BJ (cell line): ENCODE measurements at regions not wholly inside any gene's neighbourhood (a gene's known extent, or its start where the extent isn't known, plus 50 kb on each side); places are given as distances from the start of the nearest gene placed in this dataset.

Source experiments
- CTCF ChIA-PET: fragments of 350-600 bp; formaldehyde crosslinking; extraction: SDS; loops from one replicate; lab custom pipeline; 2021; ENCODE audit warnings: antibody characterized with exemption, inconsistent platforms; lab: Yijun Ruan, JAX
- POLR2A ChIA-PET: fragments of 300-600 bp; sonication (Branson Sonifier 250); formaldehyde crosslinking; extraction: SDS; loops from one replicate; lab custom pipeline; 2021; ENCODE audit warnings: antibody characterized with exemption; lab: Charles Lee
- DNase-seq: peaks from one replicate; pipeline ENCODE4 v3.0.0-alpha.2; 2011; ENCODE audit warnings: low read depth
- H3K27me3 ChIP-seq: 2 replicates; pipeline ENCODE4 v1.6.0; 2011; ENCODE audit warnings: low read length; ENCODE audit not compliant: control insufficient read depth, insufficient read depth
- H3K36me3 ChIP-seq: 2 replicates; pipeline ENCODE4 v1.5.1; 2011; ENCODE audit warnings: low read length; ENCODE audit not compliant: control insufficient read depth, insufficient read depth
- H3K4me3 ChIP-seq: 2 replicates; pipeline ENCODE4 v1.5.1; 2011; ENCODE audit warnings: low read depth, mild to moderate bottlenecking, control low read depth, low read length
- TF ChIP-seq, protein P1 (sequence below): IDR thresholded peaks from 2 replicates; pipeline ENCODE4 v1.5.1; 2011; ENCODE audit warnings: low read depth, mild to moderate bottlenecking, control low read depth, inconsistent platforms, low read length, moderate library complexity; ENCODE audit not compliant: insufficient read depth

DNA sequence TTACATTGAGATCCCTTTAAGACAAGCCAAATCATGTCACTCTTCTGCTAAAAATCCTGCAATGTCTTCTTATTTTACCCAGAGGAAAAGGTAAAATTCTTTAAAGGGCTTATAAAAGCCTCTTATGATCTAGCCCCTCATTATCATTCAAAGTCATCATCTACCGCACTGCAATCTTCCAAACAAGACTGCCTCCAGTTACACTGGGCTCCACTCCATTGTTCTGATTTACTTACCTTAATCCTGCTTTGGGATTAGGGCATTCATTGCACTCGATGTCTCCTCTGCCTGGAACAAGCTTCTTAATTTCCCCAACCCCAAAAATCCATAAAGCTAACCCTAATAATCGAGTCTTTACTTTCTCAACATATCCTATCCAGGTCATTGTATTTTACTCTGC is 269.1 kb downstream of the PCDH18 start:
- TF ChIP-seq, protein P1, sequence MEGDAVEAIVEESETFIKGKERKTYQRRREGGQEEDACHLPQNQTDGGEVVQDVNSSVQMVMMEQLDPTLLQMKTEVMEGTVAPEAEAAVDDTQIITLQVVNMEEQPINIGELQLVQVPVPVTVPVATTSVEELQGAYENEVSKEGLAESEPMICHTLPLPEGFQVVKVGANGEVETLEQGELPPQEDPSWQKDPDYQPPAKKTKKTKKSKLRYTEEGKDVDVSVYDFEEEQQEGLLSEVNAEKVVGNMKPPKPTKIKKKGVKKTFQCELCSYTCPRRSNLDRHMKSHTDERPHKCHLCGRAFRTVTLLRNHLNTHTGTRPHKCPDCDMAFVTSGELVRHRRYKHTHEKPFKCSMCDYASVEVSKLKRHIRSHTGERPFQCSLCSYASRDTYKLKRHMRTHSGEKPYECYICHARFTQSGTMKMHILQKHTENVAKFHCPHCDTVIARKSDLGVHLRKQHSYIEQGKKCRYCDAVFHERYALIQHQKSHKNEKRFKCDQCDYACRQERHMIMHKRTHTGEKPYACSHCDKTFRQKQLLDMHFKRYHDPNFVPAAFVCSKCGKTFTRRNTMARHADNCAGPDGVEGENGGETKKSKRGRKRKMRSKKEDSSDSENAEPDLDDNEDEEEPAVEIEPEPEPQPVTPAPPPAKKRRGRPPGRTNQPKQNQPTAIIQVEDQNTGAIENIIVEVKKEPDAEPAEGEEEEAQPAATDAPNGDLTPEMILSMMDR, result no peak
- ChIA-PET POLR2A (no interaction called here), CTCF (no interaction called here)
- Histone ChIP-seq H3K4me3 (no peak overlapping the region), H3K27me3 (no peaks in the 10 kb centered on the region), H3K36me3 (no peaks in the 10 kb centered on the region)
- DNase-seq, result no peak

- H3K4me3 ChIP-seq, result no peak overlapping the region
- ChIA-PET CTCF (no interaction called here), POLR2A (no interaction called here)
- peak; percentile 22 for DNase-seq
- no peaks in the 10 kb centered on the region for H3K27me3 ChIP-seq
- H3K36me3 ChIP-seq, result no peaks in the 10 kb centered on the region
- TF ChIP-seq, protein P1, result no peak
Measured at GRCh38 chr4:137253949-137254348, 278.3 kb downstream of the PCDH18 start.

GRCh38 chr4:137249112-137249511 is 283.2 kb downstream of the PCDH18 start:
- TF ChIP-seq, protein P1, result no peak

GRCh38 chr4:137238456-137239162 is 293.7 kb downstream of the PCDH18 start:
- POLR2A ChIA-PET, result no interaction called here
- TF ChIP-seq, protein P1, result no peak
- H3K27me3 ChIP-seq, result no peaks in the 10 kb centered on the region
- no peak overlapping the region for H3K4me3 ChIP-seq
- H3K36me3 ChIP-seq, result no peaks in the 10 kb centered on the region
- CTCF ChIA-PET, result no interaction called here
- DNase-seq, result no peak

More at GRCh38 chr4:137249112-137249511, 283.2 kb downstream of the PCDH18 start:
- no peaks in the 10 kb centered on the region for H3K27me3 ChIP-seq
- no peak overlapping the region for H3K4me3 ChIP-seq
- no peak for DNase-seq
- POLR2A ChIA-PET, result no interaction called here
- CTCF ChIA-PET, result interaction anchor here (0.6 kb wide), 1 partner anchor 647 kb away, joined by 5 read pairs; no protein-coding TSS in a partner anchor
- no peaks in the 10 kb centered on the region for H3K36me3 ChIP-seq

DNA sequence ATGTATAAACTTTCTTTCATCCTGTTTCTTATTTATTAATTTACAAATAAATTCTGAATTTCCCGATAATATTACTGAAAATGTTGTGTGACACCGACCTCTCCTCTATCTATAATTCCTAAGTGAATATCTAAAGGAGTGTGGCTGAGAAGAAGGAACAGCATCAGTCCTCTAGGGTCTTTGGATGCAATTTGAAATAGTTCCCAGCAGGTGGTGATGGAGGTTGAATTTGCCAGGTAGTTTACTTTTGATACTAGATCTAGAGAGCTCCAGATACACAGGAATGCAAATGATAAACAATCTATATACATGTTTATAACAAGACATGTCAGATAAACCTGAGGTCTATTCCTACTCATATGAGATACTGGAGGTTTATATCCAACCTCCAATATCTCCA is 305.4 kb downstream of the PCDH18 start:
- POLR2A ChIA-PET, result interaction anchor here (0.6 kb wide), 1 partner anchor 9 kb away, joined by 5 read pairs; no protein-coding TSS in a partner anchor
- H3K36me3 ChIP-seq, result no peaks in the 10 kb centered on the region
- H3K4me3 ChIP-seq, result no peak overlapping the region
- DNase-seq, result no peak
- TF ChIP-seq, protein P1, result peak; percentile 19; the same call in 1 of the 2 replicates
- CTCF ChIA-PET, result interaction anchor here (0.6 to 1.7 kb wide), 3 partner anchors 23 to 103 kb away, joined by 3 to 4 read pairs (median 3); no protein-coding TSS in a partner anchor
- no peaks in the 10 kb centered on the region for H3K27me3 ChIP-seq
